GOT3 (cell line): ENCODE measurements at regions not wholly inside any gene's neighbourhood (a gene's known extent, or its start where the extent isn't known, plus 50 kb on each side); places are given as distances from the start of the nearest gene placed in this dataset.
"Not testable (repeated sequence)": the region's sequence is repeated elsewhere in the genome, so short reads cannot be mapped to it uniquely, and the experiment has no call there.

Source experiments
- DNase-seq: peaks from one replicate; lab custom pipeline; 2025; ENCODE audit warnings: mixed read lengths; lab: John Stamatoyannopoulos, UW

GRCh38 chr6:71603021-71603420 is 283.3 kb upstream of the RIMS1 start:
- no peak for DNase-seq

DNA sequence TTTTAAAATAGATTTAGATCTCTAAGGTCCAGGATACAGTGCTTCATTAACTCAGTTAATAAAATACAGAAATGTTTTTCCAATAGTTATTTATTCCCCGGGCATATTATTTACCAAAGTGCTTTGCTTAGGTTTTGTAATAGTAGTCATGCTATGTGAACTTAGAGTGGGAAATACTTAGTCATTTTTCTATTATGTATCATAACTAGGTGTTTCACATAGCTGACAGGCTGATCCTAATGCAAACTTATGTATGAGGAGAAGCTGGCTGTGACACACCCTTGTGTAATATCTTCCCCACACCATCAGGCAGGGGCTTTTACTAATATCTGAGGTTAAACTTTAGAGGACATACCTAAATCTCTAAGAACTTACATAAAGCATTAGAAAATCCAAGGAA is 277.7 kb upstream of the RIMS1 start:
- no peak for DNase-seq

DNA sequence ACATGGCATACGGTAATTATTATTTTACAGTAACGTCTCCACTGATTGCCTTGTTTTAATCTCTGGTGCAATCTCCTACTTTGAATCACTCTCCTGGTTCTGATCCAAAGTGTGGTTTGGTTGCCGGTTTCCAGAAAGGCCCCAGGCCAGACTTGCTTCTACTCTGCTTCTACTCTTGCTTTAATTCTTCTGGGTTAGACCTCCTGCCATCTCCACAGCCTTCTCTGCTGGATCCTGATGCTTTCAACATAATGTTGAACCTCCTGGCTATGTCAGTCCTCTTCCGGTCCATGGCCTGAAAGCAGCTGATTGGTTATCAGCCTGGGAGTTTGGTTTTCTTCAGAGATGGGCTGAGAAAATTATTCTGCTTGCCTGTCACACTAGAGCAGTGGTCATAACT is 266.5 kb upstream of the RIMS1 start:
- no peak for DNase-seq

GRCh38 chr6:71621918-71622519 is 264.3 kb upstream of the RIMS1 start:
- no peak for DNase-seq

DNA sequence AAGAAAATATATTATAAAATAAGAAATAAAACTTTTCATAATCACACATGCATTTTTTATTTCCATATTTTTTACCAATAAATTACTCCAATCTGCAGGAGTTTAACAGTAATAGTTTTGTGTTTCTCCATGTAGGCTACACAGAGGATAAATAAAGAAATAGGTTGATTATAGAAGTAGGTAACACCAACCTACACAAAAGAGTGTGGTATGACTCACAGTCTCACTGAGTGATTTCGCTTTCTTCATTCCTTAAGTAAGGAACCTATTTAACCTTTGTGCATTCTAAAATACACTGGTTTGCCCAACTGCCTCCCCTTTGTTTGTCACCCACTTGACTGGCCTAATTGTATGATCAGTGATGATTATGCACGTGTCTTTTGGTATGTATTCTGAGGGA is 244.2 kb upstream of the RIMS1 start:
- no peak for DNase-seq

GRCh38 chr6:71642793-71643192 is 243.6 kb upstream of the RIMS1 start:
- DNase-seq, result no peak

GRCh38 chr6:71645299-71645698 is 241.1 kb upstream of the RIMS1 start:
- DNase-seq, result no peak

DNA sequence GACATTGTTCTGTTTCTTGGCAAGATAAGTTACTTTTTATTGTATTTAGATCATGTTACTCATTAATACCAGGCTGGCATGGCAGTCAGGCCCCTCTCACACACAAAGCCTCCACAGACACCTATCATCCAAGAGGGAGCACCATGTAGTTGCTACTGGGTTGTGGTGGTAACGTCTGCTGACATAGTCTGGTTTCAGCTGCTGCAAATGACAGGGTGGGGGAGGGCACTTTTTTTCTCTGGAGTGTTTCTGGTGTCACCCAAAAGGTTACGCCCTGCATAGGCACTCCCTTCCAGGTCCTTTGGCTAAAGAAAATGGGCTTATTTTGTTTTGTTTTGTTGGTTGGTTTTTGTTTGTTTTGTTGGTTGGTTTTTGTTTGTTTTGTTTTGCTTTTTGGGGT is 236.4 kb upstream of the RIMS1 start:
- no peak for DNase-seq

DNA sequence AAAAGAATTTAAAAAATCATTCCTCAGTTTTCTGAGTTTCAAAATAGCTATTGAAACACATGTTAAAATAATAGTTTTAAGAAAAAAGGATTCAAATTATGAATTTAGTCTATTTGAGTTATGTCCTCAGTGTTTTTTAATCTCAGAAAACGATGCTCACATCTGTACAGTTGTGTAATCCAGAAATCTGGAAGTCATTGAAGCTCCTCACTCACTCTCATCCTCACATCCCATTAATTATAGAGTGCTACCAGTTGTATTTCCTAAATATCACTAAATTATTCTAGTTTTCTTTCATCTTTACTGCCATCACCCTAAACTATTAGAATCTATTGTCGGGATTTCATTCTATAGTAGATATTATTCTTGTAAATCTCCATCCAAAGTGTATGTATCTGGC is 234.7 kb upstream of the RIMS1 start:
- DNase-seq, result no peak

DNA sequence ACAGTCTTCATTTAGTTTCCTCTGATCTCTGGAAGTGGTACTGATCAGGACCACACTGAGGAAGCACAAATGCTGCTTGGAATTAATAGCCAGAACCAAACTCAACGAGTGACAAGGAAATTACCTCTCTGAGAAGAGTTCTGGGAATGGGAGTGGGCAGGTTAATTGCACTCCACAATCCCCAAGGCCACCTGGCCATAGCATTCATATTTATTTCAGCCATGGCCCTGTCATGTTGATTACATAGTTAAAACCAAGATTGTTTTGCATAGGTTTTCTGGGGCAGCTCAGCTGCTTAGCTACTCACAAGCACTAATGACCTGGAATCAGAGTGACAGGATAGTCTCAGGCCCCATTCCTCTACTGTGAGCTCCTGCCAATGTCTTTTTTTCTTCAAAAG is 230.2 kb upstream of the RIMS1 start:
- no peak for DNase-seq

DNA sequence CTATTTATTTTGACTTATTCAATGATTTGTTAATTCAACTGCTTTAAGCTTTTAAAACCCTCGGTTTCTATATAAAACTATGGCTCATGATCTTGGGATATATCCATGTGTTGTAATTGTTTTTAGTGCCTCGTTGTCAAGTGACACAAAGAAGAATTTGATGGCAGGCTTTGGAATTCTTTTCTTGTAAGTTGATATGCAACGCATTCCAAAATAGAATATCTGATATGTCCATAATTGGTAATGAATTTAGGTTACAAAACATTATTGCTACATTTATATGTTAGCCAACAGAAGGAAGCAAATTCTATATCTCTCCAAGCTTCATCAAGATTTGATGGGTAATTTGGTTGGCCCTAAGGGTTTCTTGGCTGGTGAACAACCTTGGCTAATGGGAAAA is 220.4 kb upstream of the RIMS1 start:
- DNase-seq, result no peak

- DNase-seq, result no peak
Observed at GRCh38 chr6:71672876-71673275, 213.5 kb upstream of the RIMS1 start.

DNA sequence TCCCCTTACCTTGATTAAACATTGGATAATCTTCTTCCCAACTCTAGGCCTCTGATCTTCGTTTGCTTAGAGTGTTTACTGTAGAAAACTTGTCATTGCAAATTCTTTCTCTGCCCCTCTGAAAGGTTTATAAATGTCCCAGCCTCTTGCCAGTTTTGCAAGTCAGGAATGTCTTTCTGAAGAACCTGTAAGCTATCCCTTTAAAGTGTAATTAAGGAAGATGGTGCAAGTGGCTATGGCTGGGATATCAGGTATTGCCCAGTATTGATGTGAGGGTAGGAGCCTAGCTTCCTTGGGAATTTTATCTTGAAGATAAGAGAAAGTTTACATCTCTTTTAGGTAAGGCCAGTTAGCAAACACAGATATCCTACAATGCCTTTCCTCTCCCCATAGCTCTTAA is 211.0 kb upstream of the RIMS1 start:
- DNase-seq, result no peak

DNA sequence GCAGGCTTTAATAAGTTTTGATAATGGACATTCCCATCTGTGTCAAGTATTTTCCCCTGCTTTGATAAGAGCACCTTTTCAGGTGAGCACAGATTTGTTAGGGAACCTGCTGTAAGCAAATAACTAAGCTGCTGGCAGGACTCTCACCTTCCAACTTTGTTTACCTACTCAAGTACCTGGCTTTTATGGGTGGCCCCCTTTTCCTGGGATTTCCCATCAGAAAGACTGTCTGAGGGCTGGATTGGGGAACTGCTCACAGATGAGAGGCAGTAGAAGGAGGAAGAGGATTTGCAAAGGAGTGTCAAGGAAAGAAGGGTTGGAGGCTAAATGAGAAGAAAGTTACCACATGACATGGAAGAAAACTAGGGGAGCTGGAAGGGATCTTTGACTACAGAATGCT is 210.1 kb upstream of the RIMS1 start:
- DNase-seq, result no peak

GRCh38 chr6:71678091-71678490 is 208.3 kb upstream of the RIMS1 start:
- DNase-seq, result no peak

GRCh38 chr6:71681234-71681867 is 205.0 kb upstream of the RIMS1 start:
- DNase-seq, result no peak

DNA sequence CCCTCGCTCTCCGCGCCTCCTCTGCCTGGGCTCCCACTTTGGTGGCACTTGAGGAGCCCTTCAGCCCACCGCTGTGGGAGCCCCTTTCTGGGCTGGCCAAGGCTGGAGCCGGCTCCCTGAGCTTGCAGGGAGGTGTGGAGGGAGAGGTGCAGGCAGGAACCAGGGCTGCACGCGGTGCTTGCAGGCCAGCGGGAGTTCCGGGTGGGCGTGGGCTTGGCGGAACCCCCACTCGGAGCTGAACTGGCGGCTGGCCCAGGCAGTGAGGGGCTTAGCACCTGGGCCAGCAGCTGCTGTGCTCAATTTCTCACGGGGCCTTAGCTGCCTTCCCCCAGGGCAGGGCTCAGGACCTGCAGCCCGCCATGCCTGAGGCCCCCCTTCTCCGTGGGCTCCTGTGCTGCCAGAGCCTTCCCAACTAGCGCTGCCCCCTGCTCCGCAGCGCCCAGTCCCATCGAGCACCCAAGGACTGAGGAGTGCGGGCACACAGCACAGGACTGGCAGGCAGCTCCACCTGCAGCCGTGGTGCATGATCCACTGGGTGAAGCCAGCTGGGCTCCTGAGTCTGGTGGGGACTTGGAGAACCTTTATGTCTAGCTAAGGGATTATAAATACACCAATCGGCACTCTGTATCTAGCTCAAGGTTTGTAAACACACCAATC is 200.2 kb upstream of the RIMS1 start:
- not testable (repeated sequence) for DNase-seq

- no peak for DNase-seq
Observed at GRCh38 chr6:71698702-71699101, 187.6 kb upstream of the RIMS1 start.

- no peak for DNase-seq
Observed at GRCh38 chr6:71706523-71706922, 179.8 kb upstream of the RIMS1 start.

DNA sequence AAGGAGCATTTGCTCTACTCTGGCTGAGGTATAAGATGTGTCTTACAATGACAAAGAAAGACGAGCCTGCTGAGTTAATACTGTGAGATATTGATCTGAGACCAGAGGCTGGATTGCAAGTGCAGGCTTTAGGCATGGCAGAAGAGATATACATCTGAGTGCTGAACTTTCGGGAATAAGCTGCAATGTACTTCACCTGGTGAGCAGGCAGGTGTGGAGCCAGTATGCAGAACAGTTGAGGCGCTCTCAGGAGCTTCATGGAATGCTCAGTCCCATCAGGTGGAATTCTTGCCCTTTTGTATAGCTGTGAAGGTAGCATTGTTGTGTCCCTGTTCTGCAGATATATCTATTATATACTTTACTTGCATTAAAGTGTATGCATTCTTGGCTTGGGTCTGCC is 179.3 kb upstream of the RIMS1 start:
- no peak for DNase-seq

GRCh38 chr6:71720705-71721104 is 165.6 kb upstream of the RIMS1 start:
- DNase-seq, result no peak

GRCh38 chr6:71721642-71722041 is 164.7 kb upstream of the RIMS1 start:
- DNase-seq, result no peak

DNA sequence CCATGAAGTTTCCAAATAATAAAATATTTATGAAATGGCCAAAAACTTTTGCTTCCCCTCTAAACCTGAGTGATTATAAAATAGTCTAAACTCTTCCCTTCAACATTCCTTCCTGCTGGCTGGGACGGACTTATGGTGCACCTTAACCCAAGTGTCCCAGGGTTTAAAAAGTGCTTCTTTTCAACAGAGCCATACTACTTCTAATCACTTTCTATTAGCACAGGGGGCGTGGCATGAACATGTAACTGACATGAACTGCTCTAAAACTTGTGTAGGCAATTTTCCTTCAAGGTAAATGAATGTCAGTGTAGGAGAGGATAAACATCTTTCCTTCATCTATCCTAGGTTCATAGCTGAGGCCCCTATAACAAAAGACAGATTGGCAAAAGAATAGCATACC is 163.6 kb upstream of the RIMS1 start:
- DNase-seq, result no peak
